ENCODE measurements at regions not wholly inside any gene's neighbourhood (a gene's known extent, or its start where the extent isn't known, plus 50 kb on each side); places are given as distances from the start of the nearest gene placed in this dataset.

DNA sequence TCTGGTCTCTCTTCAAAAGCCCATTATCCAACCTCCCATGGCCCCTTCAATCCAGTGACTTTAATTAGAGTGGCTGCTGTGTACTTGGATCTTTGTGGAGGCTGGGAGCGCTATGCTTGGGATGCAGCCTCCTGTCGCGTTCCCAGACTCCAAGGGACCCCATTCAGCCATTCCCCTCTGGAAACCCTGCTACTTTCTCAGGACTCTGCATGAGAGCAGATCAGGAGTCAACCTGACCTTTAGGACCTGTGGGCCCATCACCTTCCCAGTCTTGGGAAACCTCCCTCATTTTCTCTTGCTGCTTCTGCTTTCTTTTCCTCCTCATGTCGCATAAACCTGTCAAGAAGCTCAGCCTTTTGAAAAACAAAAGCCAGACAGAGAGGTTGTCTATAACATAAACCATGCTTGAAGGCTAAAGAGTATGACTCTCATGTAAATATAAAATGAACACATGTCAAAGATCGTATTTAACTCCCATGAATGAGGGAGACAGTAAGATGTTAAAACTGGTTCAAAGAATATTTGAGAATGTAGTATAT is 143.1 kb upstream of the PELI1 start:
- DNase-seq = no peak

GRCh38 chr2:64288321-64289193 is 144.3 kb upstream of the PELI1 start:
- DNase-seq = peak; percentile 91

DNA sequence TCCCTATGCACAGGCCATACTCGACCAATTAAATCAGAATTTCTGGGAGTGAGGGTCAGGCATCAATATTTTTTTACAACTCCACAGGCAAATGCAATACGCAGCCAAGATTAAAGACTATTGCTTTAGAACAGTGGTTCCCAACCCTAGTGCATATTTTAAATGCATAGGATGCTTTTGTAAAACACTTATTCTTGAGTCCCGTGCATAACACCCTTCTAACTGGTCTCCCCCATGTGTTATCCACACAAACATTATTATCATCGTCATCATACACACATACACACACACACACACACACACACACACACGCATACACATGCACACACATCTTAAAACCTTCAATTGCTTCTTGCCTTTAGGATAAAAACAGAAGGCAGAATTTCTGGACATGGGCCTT is 145.0 kb upstream of the PELI1 start:
- no peak for DNase-seq

GRCh38 chr2:64289737-64290136 is 145.5 kb upstream of the PELI1 start:
- no peak for DNase-seq

DNA sequence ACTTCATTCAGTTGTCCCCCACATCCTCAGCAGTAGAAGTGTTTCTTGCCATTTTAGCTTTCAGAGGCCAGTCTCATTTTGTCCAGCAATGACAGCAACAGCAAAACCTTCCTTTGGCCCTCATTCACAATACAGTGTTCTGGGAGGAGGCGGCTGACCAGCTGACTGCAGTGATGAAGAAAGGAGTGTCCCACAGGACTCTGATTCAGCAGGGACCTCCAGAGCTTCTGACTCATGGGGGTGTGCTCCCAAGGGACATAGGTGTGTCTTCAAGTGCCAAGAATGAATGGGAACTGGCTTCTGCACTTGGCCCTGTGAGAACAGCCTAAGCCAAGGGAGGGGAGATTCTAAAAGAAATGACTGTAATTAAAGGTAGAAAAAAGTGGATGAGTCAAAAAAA is 147.0 kb upstream of the PELI1 start:
- peak; percentile 69 for DNase-seq

- no peak for DNase-seq
These were observed 151.3 kb upstream of the PELI1 start for GRCh38 chr2:64295326-64296139.

DNA sequence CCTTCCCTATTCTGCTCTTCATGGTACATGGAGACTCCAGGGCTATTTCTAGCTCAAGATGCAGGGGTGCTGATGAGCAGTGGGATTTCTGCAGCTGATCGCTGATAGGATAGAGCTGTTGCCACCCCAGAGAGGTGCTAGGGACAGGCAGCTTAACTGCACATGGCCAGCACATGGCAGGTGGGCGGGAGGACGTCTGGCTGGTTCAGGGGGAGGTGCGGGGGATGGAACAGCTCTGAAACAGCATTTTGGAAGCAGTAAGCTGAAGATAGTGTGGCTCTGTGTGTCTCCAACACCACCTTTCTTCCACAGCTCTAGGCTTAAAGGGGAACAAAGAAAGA is 151.9 kb upstream of the PELI1 start:
- DNase-seq = no peak

DNA sequence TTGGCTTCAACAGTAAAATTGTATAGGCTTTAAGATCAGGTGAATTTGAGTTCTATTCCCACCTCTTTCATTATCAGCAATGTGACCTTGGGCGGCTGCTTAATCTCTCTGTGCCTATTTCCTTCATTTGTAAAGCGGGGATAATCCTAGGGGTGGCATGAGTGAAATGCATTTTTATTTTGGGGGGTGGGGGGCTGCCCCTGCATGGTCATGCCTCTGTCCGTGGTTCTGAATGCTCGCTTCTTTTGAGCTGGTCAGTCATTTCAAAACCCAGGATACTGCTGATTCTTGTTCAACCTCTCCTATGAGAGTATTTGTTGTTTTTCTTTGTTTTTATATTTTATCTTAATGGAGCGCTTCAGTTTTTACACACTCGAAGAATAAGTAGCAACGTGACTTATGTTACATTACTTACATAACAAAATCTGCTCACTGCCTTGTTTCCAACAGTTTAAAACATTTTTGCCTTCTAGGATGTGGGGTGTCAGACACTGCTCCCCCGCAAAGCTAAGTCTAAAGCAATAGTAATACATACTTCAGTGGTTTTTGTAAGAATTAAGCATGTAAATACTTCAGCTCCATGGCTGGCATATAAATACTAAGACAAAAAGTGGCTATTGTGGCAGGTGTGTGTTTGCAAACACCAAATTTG is 152.6 kb upstream of the PELI1 start:
- no peak for DNase-seq

- no peak for DNase-seq
These were observed 153.9 kb upstream of the PELI1 start for GRCh38 chr2:64298161-64298560.

GRCh38 chr2:64300066-64300465 is 153.9 kb upstream of the LGALSL start:
- DNase-seq = no peak

GRCh38 chr2:64303250-64303649 is 150.7 kb upstream of the LGALSL start:
- no peak for DNase-seq

- no peak for DNase-seq
These were observed 146.5 kb upstream of the LGALSL start for GRCh38 chr2:64307421-64307820.

DNA sequence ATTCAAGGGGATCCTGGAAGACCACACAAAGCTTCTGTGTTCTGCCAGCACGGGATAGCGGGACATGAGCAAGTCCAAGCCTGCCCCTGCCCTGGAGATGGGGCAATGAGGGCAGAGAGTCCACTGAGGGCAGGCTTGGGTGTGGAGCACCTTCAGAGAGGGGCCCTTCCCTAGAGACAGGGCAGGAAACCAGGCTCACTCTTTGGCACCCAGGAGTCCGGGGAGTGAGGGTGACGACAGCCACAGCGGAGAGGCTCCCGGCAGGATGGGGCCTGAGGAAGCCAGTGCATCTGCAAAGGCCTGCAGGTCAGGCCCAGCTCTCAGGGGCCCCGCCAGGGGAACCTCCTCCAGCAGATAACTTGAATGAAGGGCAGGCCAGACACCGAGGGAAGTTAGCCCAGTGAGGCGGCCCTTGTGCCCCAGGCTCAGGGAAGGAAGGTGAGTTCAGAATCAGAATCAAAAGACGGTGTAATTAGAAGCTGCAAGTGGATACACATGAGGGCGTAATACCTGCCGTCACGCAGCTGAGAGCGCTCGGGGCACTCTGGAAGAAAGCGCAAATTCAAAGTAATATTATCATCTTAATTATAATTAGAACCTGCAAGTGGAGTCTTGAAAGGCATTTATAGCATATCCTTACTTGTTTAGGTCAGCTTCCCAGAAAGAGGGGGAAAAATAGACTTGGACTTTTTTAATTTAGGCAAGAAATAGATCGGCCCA is 142.6 kb upstream of the LGALSL start:
- no peak for DNase-seq

DNA sequence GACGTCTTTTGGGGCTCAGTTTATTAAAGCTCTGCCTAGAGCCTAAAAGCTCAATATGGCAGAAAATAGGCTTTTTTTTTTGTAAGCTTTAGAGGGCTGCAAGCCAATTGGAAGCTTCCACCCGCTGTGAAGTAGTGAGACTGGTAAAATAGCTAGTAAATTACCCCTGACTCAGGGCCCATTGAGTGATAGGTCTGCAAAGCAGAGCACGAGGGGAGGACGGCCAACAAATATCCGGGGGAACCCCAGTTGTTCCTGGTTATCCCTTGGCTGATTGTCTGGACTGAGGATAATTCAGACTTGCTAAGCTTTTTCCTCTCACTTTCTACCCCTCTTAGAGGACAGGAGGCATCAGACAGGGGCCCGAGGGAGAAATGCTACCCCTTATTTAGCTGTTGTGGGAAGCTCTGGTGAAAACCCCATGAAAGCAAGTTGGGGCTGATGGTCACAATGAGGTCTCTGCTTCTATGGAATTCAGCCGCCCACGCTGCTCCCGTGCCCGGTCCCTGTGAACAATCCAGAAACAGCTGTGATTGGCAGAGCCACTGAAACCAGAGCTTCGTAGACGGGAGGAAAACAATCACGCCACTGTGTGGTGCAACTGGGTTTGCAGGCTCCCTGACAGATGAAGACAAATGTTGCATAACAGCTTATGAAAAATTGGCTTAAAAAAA is 141.9 kb upstream of the LGALSL start:
- peak; percentile 83 for DNase-seq

DNA sequence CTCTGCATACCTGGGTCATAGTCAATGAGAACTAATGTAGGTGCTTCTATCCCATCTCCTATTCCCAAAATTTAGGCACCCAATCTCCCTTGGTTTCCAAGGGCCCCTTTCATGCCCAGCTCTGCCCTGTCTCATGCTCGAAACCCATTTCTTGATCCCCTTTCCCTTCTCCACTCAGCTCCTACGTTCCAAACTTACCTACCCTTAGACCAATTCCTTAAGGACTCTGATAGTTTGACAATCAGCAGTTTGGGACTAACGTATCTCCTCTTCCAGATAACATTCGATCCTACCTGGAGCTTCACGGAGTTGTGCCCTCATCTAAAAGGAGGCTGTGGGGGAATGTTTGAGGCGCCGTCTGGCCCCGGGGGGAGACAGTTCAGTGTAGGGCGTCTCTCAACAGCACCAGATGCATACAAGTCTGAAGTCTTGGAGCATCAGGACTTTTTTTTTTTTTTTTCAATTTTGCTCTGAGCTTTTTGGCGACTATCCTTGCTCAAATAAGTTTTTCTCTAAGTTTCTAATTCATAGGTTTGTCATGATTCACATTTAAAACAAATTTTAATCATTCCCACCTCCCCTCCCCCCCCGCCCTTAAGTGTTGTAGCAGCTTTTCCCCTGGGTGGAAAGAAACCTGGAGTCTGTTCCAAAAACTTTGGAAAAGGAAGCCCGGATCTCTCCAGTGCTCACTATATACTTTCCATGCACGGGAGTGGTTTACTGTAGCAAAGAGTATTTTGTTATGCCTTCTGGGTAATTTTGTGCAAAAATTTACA is 141.2 kb upstream of the LGALSL start:
- no peak for DNase-seq

- DNase-seq = no peak
These were observed 140.6 kb upstream of the LGALSL start for GRCh38 chr2:64313398-64313723.

GRCh38 chr2:64315291-64315960 is 138.5 kb upstream of the LGALSL start:
- no peak for DNase-seq

- no peak for DNase-seq
These were observed 136.1 kb upstream of the LGALSL start for GRCh38 chr2:64317707-64318475.

DNA sequence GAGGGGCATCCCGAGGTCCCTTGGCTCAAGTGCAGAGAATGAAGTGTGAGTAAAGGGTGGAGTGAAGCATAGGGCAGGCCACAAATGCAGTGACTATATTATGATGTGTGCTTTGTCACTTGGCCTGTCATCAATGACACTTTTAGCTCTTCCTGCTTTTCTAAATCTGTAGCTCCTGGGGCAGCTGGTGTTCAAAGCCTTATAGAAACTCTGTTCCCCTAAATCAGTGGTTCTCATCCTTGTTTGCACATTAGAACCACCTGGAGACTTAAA is 135.6 kb upstream of the LGALSL start:
- no peak for DNase-seq

DNA sequence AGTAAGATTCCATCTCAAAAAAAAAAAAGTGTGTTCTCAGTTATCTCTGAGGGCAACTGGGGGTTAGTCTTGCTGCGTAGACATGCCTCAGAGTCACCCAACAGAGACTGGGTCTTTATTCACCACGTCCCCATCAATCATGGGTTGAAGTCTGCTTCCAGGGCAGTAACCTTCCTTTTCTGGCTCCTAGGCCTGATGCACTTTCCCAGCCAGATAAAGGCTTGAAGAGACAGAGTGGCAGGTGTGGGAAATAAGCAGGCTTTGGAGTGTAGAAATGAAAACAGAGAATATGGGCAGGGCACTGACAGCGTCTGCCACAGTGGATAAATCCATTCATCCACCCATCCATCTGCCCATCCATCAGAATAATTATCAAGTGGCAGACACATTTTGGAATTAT is 134.1 kb upstream of the LGALSL start:
- no peak for DNase-seq
